HG02759 (cell line): ENCODE measurements at regions not wholly inside any gene's neighbourhood (a gene's known extent, or its start where the extent isn't known, plus 50 kb on each side); places are given as distances from the start of the nearest gene placed in this dataset.

Experiments used
- ATAC-seq: cut with Tn5 transposase; IDR thresholded peaks from one replicate; pipeline ENCODE4 v1.9.1; 2021; ENCODE audit warnings: mild to moderate bottlenecking, moderate library complexity; ENCODE audit not compliant: unreplicated experiment

- ATAC-seq, result no peak
These were observed 522.1 kb upstream of the RAB6C start for GRCh38 chr2:129457277-129457818.

DNA sequence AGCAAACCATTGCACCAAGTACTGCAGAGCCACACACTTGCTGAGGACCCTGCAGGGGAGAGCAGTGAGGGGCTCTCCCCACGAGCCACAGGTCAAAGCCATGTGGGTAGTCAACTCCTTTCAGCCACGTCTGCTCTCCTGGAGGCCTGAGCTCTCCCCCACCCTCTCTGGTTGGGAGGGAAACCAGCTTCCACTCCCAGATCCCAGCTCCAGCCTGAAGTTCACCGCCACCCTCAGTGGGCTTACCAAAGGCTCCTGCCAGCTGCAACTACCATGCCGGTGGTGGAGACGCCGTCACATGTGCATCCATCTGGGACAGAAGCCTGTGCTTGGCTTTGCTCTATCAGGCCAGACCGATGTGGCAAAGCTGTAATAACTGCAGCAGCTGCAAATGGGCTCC is 521.5 kb upstream of the RAB6C start:
- ATAC-seq, result no peak

- ATAC-seq, result no peak
These were observed 521.0 kb upstream of the RAB6C start for GRCh38 chr2:129458436-129458835.

GRCh38 chr2:129459200-129459876 is 520.1 kb upstream of the RAB6C start:
- no peak for ATAC-seq

DNA sequence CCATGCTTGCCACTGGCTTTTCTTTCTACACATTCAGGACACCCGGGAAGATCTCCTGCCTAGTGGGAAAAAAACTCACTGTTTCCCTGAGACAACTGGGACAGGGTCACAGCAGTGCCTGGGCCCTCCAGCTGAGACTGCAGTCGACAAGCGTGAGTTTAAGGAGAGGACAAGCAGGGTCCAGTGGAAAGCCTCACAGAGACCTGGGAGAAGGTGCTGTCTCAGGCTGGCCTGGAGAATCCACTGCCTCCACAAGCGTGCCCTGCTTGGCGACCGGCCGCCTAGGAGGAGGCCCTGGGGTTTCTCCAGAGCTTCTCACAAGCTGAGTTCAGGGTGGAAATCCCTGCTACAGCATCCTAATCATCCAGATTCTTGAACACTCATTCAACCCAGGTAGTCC is 519.6 kb upstream of the RAB6C start:
- ATAC-seq, result no peak

- ATAC-seq, result no peak
These were observed 518.9 kb upstream of the RAB6C start for GRCh38 chr2:129460299-129461198.

DNA sequence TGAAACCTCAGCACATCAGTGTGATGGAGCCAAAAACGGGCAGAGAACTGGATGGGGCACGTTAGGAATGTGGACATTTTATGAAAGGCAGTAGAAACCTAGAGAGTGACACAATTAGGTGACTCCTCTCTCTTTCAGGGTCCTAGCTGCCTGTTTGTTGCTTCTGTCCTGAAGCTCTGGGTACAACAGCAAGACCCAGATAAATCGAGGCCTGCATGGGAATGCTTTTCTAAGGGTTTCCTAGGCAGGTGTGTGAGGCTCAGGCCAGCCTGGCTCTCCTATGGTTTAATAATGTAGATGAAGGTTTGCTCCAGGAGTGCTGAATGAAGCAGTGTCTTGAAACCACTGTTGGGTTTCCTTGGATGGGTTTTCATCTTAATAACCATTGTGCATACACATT is 517.1 kb upstream of the RAB6C start:
- no peak for ATAC-seq

GRCh38 chr2:129462967-129463366 is 516.5 kb upstream of the RAB6C start:
- no peak for ATAC-seq

DNA sequence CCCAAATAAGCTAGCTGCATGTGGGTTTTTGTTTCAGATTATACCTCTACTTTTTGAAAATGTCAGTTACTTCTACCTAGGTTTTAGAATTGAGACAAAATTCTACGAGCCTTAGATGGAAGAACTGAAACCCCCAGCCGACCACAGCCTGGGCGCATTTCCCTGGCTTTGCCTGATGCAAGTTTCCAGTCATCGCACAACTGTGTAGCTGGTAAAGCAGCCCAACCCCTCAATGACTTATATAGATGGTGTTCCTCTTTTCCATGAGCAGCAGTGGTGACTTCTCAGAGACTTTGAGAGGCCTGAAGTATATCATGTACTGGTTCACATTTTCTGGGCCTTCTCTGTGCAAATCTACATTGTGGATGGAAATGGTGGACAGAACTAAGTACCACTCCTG is 515.4 kb upstream of the RAB6C start:
- no peak for ATAC-seq

GRCh38 chr2:129464631-129465030 is 514.8 kb upstream of the RAB6C start:
- ATAC-seq, result no peak

DNA sequence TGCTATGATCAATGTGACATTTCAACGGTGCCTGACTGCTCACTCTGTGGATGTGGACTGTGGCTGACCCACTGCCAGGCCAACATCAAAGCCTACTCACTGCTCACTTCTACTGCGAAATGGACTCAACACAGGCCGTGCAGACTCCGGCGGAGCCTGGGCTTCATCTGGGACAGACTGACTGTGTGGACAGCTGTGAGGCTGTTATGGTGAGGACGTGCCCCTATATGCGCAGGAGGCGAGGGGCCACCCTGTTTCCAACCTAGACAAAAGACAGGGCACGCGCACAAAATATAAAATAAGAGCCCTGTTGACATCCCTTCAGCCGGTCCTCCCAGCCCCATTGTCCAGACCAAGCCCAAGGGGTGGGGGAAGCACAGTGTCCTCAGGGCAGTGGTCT is 514.4 kb upstream of the RAB6C start:
- no peak for ATAC-seq

DNA sequence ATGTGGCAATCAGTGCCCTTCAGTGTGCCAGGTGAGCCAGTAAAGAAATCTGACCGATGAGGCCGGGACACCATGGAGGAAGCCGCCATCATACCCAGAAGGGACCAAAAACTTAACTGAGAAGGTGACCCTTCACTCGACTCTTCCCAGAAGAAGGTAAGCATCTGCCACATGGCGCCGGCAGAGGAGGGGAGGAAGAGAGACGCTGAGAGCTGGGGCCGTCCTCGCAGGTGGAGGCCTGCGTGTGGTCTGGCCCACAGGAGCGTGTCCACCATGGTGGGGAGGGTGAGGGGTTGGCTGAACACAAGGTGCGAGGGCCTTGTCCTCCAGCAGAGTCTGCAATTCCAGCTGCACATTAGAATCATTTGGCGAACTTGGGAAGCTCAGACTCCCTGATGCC is 513.1 kb upstream of the RAB6C start:
- no peak for ATAC-seq

GRCh38 chr2:129467012-129467779 is 512.3 kb upstream of the RAB6C start:
- ATAC-seq, result no peak

DNA sequence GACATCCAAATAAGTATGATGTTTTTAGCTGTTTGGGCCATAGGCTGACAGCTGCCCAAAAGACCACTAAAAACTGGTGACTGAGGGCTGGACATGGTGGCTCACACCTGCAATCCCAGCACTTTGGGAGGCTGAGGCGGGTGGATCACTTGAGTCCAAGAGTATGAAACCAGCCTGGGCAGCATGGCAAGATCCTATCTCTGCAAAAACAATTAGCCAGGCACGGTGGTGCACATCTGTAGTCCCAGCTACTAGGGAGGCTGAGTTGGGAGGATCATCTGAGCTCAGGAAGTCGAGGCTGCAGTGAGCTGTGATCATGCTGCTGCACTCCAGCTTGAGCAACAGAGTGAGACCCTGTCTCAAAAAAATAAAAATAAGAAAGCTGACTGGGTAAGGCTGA is 511.5 kb upstream of the RAB6C start:
- no peak for ATAC-seq

DNA sequence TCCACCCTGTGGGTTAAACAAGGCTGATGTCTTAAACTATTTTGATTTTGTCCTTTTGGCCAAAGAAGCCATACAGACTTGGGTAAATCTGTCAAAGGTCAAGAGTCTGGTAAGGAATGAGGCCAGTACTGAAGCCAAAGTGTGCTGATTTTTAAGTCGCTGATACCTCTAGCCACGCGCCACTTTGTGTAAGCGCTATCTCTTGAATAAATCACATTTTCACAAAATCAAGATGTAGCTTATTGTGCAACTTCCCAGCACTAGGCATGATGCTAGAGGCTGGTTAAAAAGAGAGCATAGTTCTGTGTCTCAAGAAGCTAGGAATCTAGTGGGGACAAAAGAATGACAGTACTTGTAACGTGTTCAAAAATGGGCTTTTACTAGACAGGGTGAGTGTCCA is 510.6 kb upstream of the RAB6C start:
- no peak for ATAC-seq

- no peak for ATAC-seq
These were observed 510.1 kb upstream of the RAB6C start for GRCh38 chr2:129469389-129469788.

DNA sequence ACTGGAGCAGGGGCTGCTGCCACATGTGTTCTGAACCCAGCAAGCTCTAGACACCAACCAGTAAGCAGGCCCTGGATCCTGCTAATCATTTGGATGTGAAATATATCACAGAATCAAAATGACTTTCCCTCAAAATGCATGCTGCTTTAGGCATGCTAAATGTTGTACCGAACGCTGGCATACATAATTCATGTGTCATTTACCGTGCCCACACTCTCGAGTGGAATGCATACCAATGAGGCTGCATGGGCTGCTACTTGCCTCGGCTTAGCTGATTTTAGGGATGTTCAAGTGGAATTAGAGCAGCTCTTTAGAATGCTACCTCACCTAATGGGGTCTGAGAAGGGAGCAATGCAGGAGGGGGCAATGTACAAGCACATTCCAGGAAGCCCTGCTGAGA is 509.6 kb upstream of the RAB6C start:
- ATAC-seq, result no peak

DNA sequence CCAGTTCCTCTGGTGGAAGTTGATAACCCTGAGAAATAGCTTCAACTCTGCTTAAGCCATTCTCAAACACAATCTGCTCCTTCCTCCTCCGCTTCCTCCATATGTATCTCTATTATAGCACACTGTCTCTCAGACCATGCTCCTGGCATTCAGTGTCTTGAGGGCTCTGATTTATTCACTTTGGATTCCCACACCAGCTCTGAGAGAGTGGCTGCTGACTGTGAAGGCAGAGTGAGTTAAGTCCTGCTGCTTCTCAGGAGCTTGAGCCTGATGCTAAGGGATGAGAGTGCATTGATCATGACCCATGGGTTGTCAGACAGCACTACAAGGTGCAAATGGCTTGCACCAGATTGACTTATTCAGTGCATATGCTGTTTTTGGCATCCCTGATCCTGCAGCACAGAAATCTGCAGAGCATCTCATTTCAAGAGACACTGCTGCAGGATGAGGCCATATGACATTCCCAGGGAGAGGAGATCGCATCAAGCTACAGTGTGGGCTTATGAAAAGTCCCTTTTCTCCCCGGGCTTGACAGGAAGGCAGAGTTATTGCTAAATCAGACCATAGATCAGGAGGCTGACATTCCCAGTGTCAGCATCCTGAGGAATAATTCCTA is 500.5 kb upstream of the RAB6C start:
- no peak for ATAC-seq

DNA sequence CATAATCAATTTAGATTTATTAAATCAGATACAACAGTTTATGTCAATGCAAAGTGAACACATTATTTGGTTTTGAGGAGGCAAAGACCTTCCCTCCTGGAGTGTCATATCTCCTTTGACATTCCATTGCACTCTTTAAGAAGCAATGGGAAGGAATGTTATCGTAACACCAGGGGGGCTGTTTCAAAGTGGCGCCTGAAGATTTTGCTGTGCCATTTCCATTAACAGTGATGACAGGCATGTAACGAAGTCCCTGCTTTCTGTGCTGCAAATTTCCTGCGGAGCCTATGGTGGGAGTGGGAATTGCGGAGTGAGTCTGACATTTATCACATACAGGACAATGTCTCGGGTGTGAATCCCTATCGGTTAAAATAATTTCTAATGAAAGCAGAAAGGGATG is 499.6 kb upstream of the RAB6C start:
- ATAC-seq, result no peak

DNA sequence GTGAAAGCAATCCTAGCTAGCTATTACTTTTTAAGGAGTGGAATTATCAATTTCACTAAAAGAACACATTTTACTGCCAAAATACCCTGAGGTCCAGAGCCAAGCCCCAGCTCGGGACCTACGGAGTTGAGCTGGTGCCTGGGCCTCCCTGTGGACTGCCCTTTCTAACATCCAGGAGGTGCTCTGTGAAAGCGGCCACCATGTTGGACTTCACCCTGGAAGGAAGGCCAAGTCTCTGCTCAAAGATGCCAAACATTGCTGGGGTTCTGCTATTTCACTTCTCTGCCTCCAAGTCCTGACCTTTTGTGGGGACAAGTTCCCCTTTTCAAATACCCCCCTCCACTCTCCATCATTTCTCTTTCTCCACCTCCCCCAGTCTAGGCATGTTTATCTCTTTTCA is 498.7 kb upstream of the RAB6C start:
- no peak for ATAC-seq
